Brain microvascular endothelial cell (primary cell): ENCODE measurements at regions not wholly inside any gene's neighbourhood (a gene's known extent, or its start where the extent isn't known, plus 50 kb on each side); places are given as distances from the start of the nearest gene placed in this dataset.

ENCODE experiments used
- DNase-seq: peaks from one replicate; pipeline ENCODE4 v3.0.0-alpha.2; 2020
- H3K27ac ChIP-seq: fragments of 250-450 bp; sonication (Bioruptor Pico); 2 replicates; pipeline ENCODE4 v1.5.1; 2020; ENCODE audit warnings: mild to moderate bottlenecking, moderate library complexity
- H3K27me3 ChIP-seq: fragments of 250-450 bp; sonication (Bioruptor Pico); replicated peaks from 2 replicates; pipeline ENCODE4 v1.5.1; 2020; ENCODE audit warnings: mild to moderate bottlenecking
- H3K36me3 ChIP-seq: fragments of 250-450 bp; sonication (Bioruptor Pico); replicated peaks from 2 replicates; pipeline ENCODE4 v1.5.1; 2020; ENCODE audit warnings: mild to moderate bottlenecking
- H3K4me3 ChIP-seq: 2 replicates; pipeline ENCODE4 v1.5.1; 2011; ENCODE audit warnings: low read depth, mild to moderate bottlenecking, control low read depth, low read length, moderate library complexity
- CTCF ChIP-seq: IDR thresholded peaks from 2 replicates; pipeline ENCODE4 v1.5.1; 2011; ENCODE audit warnings: low read depth, mild to moderate bottlenecking, moderate library complexity, low read length, control low read depth, inconsistent platforms; ENCODE audit errors: missing control alignments
- in situ Hi-C: cut with HindIII; loops from 2 replicates; pipeline ENCODE4 v1.10.0; 2017; ENCODE audit warnings: low sequenced_read_pairs, low pct_ligation_motif_present

- in situ Hi-C loops: no loop called here
- Histone ChIP-seq H3K4me3 (no peak overlapping the region), H3K27me3 (no peaks in the 10 kb centered on the region), H3K36me3 (no peaks in the 10 kb centered on the region), H3K27ac (no peak overlapping the region)
- TF ChIP-seq CTCF: no peak
- no peak for DNase-seq
Measured at GRCh38 chr3:154517404-154517803, 87.4 kb upstream of the GPR149 start.

GRCh38 chr3:154515921-154516320 lies 85.9 kb upstream of the GPR149 start:
- no peak overlapping the region for H3K27ac ChIP-seq
- no peak for DNase-seq
- no peaks in the 10 kb centered on the region for H3K27me3 ChIP-seq
- no peak for TF ChIP-seq CTCF
- no peak overlapping the region for H3K4me3 ChIP-seq
- in situ Hi-C loops: no loop called here
- no peaks in the 10 kb centered on the region for H3K36me3 ChIP-seq

- H3K36me3 ChIP-seq: no peaks in the 10 kb centered on the region
- DNase-seq: no peak
- no peak overlapping the region for H3K27ac ChIP-seq
- no peak overlapping the region for H3K4me3 ChIP-seq
- in situ Hi-C loops: no loop called here
- no peaks in the 10 kb centered on the region for H3K27me3 ChIP-seq
- no peak for TF ChIP-seq CTCF
Measured at GRCh38 chr3:154510780-154511179, 80.8 kb upstream of the GPR149 start.

GRCh38 chr3:154507727-154508126 lies 77.7 kb upstream of the GPR149 start:
- no peak for DNase-seq
- no peak overlapping the region for H3K27ac ChIP-seq
- no peaks in the 10 kb centered on the region for H3K36me3 ChIP-seq
- no peak overlapping the region for H3K4me3 ChIP-seq
- in situ Hi-C loops: no loop called here
- TF ChIP-seq CTCF: no peak
- H3K27me3 ChIP-seq: no peaks in the 10 kb centered on the region

GRCh38 chr3:154496978-154497377 lies 67.0 kb upstream of the GPR149 start:
- in situ Hi-C loops: no loop called here
- Histone ChIP-seq H3K36me3 (no peaks in the 10 kb centered on the region), H3K27me3 (no peaks in the 10 kb centered on the region), H3K27ac (no peak overlapping the region), H3K4me3 (no peak overlapping the region)
- TF ChIP-seq CTCF: no peak
- no peak for DNase-seq

- Histone ChIP-seq H3K27ac (no peak overlapping the region), H3K27me3 (no peaks in the 10 kb centered on the region), H3K36me3 (no peaks in the 10 kb centered on the region), H3K4me3 (no peak overlapping the region)
- TF ChIP-seq CTCF: no peak
- in situ Hi-C loops: no loop called here
- no peak for DNase-seq
Measured at GRCh38 chr3:154496540-154496939, 66.5 kb upstream of the GPR149 start.
